OCI-LY7 (cell line): ENCODE measurements at regions not wholly inside any gene's neighbourhood (a gene's known extent, or its start where the extent isn't known, plus 50 kb on each side); places are given as distances from the start of the nearest gene placed in this dataset.
A peak's percentile ranks its signal among the peaks of the same experiment; 100 is the strongest.

ENCODE experiments used
- BruUV-seq: library from RNA; stranded (reverse); fragments of 400-500 nt; replicated peaks from 2 replicates; lab custom pipeline; 2021; lab: Mats Ljungman, UMichigan
- CTCF ChIA-PET: fragments of 300-600 bp; sonication (Branson Sonifier 250); formaldehyde crosslinking; loops from one replicate; lab custom pipeline; 2022; ENCODE audit warnings: antibody characterized with exemption; ENCODE audit not compliant: unreplicated experiment; lab: Charles Lee
- POLR2A ChIA-PET: fragments of 300-600 bp; sonication (Branson Sonifier 250); formaldehyde crosslinking; loops from one replicate; lab custom pipeline; 2022; ENCODE audit warnings: antibody characterized with exemption; lab: Charles Lee
- DNase-seq: peaks from one replicate; pipeline ENCODE4 v3.0.0-alpha.2; 2015; ENCODE audit warnings: low spot score
- H2AFZ ChIP-seq: fragments of 200-600 bp; sonication (generic), shearing (Covaris generic); 2 replicates; pipeline ENCODE4 v1.6.1; 2014; ENCODE audit warnings: mild to moderate bottlenecking, antibody characterized with exemption, low read length, moderate library complexity
- H3K27ac ChIP-seq: fragments of 200-600 bp; sonication (generic); 2 replicates; pipeline ENCODE4 v1.5.1; 2014; ENCODE audit warnings: mixed run types, low read depth, mild to moderate bottlenecking, moderate library complexity, low read length, inconsistent platforms; ENCODE audit not compliant: poor library complexity, severe bottlenecking
- H3K36me3 ChIP-seq: fragments of 200-600 bp; sonication (generic); 2 replicates; pipeline ENCODE4 v1.6.1; 2014; ENCODE audit warnings: mild to moderate bottlenecking, antibody characterized with exemption, low read length, moderate library complexity, mixed read lengths; ENCODE audit not compliant: insufficient read depth
- H3K4me1 ChIP-seq: fragments of 200-600 bp; sonication (generic); 2 replicates; pipeline ENCODE4 v1.5.1; 2014; ENCODE audit warnings: mild to moderate bottlenecking, low read length; ENCODE audit not compliant: insufficient read depth, poor library complexity, severe bottlenecking
- H3K4me2 ChIP-seq: fragments of 200-600 bp; sonication (generic); 2 replicates; pipeline ENCODE4 v1.6.1; 2014; ENCODE audit warnings: mild to moderate bottlenecking, low read length
- H3K4me3 ChIP-seq: fragments of 200-600 bp; sonication (generic); 2 replicates; pipeline ENCODE4 v1.5.1; 2014; ENCODE audit warnings: mild to moderate bottlenecking, low read depth, low read length; ENCODE audit not compliant: poor library complexity, severe bottlenecking
- H3K79me2 ChIP-seq: fragments of 200-600 bp; sonication (generic); 2 replicates; pipeline ENCODE4 v1.6.1; 2016; ENCODE audit warnings: low read depth, mild to moderate bottlenecking, low read length, moderate library complexity, mixed read lengths; ENCODE audit not compliant: insufficient read depth
- H3K9me2 ChIP-seq: fragments of 200-600 bp; sonication (generic); 2 replicates; pipeline ENCODE4 v1.6.1; 2016; ENCODE audit warnings: mild to moderate bottlenecking, low read length, mixed read lengths; ENCODE audit not compliant: insufficient read depth
- H3K9me3 ChIP-seq: fragments of 200-600 bp; sonication (generic); 2 replicates; pipeline ENCODE4 v1.6.1; 2014; ENCODE audit warnings: mild to moderate bottlenecking, mixed run types, low read length, mixed read lengths
- H4K20me1 ChIP-seq: fragments of 200-600 bp; sonication (generic); 2 replicates; pipeline ENCODE4 v1.6.1; 2014; ENCODE audit warnings: mild to moderate bottlenecking, antibody characterized with exemption, low read length, moderate library complexity, mixed read lengths; ENCODE audit not compliant: insufficient read depth
- CTCF ChIP-seq: fragments of 200-600 bp; sonication (generic); conservative IDR thresholded peaks from 2 replicates; pipeline ENCODE4 v1.5.1; 2014; ENCODE audit warnings: mild to moderate bottlenecking, antibody characterized with exemption, low read length, moderate library complexity, mixed read lengths
- EZH2phosphoT487 ChIP-seq: fragments of 200-600 bp; sonication (generic); IDR thresholded peaks from 2 replicates; pipeline ENCODE4 v1.6.1; 2018; ENCODE audit warnings: low read depth, borderline replicate concordance, mild to moderate bottlenecking, mixed run types, antibody characterized with exemption, low read length, moderate library complexity, mixed read lengths
- intact Hi-C: fragments of 100-400 bp; cut with micrococcal nuclease; formaldehyde crosslinking; loops from one replicate; pipeline ENCODE4 v1.10.0; 2022; ENCODE audit not compliant: unreplicated experiment

- H3K9me3 ChIP-seq, result no peaks in the 10 kb centered on the region
- H3K36me3 ChIP-seq, result no peaks in the 10 kb centered on the region
- TF ChIP-seq EZH2phosphoT487 (no peak), CTCF (peak; percentile 87)
- H3K4me3 ChIP-seq, result no peak overlapping the region
- no peaks in the 10 kb centered on the region for H3K4me1 ChIP-seq
- H3K4me2 ChIP-seq, result no peak overlapping the region
- intact Hi-C loops, result loop anchor here (5.0 kb wide), 1 partner anchor 571 kb away; no protein-coding TSS in a partner anchor
- H3K79me2 ChIP-seq, result no peaks in the 10 kb centered on the region
- DNase-seq, result peak; percentile 66
- no peak overlapping the region for H3K27ac ChIP-seq
- no peak overlapping the region for H2AFZ ChIP-seq
- ChIA-PET POLR2A (no interaction called here), CTCF (interaction anchor here (1.0 kb wide), 1 partner anchor 11 kb away, joined by 3 read pairs; no protein-coding TSS in a partner anchor)
- H4K20me1 ChIP-seq, result no peaks in the 10 kb centered on the region
- no TSS peak for BruUV-seq
- no peaks in the 10 kb centered on the region for H3K9me2 ChIP-seq
Measured at GRCh38 chr20:7285918-7286556, 518.6 kb downstream of the BMP2 start.

GRCh38 chr20:7291323-7291943 is 523.9 kb downstream of the BMP2 start:
- no peaks in the 10 kb centered on the region for H3K4me1 ChIP-seq
- H3K36me3 ChIP-seq, result no peaks in the 10 kb centered on the region
- H3K9me3 ChIP-seq, result no peaks in the 10 kb centered on the region
- BruUV-seq, result no TSS peak
- CTCF ChIA-PET, result no interaction called here
- no peak overlapping the region for H2AFZ ChIP-seq
- H3K27ac ChIP-seq, result no peak overlapping the region
- no peak overlapping the region for H3K4me2 ChIP-seq
- no peaks in the 10 kb centered on the region for H4K20me1 ChIP-seq
- H3K4me3 ChIP-seq, result no peak overlapping the region
- H3K9me2 ChIP-seq, result no peaks in the 10 kb centered on the region
- DNase-seq, result no peak
- POLR2A ChIA-PET, result no interaction called here
- H3K79me2 ChIP-seq, result no peaks in the 10 kb centered on the region
- TF ChIP-seq EZH2phosphoT487 (no peak), CTCF (no peak)
- intact Hi-C loops, result no loop called here

GRCh38 chr20:7291946-7292345 is 524.5 kb downstream of the BMP2 start:
- CTCF ChIA-PET, result no interaction called here

More at GRCh38 chr20:7291946-7292345, 524.5 kb downstream of the BMP2 start:
- Histone ChIP-seq H3K79me2 (no peaks in the 10 kb centered on the region), H3K4me3 (no peak overlapping the region), H3K36me3 (no peaks in the 10 kb centered on the region), H3K27ac (no peak overlapping the region), H3K4me1 (no peaks in the 10 kb centered on the region), H2AFZ (no peak overlapping the region), H4K20me1 (no peaks in the 10 kb centered on the region), H3K4me2 (no peak overlapping the region), H3K9me3 (no peaks in the 10 kb centered on the region), H3K9me2 (no peaks in the 10 kb centered on the region)
- no peak for TF ChIP-seq CTCF
- no peak for TF ChIP-seq EZH2phosphoT487
- POLR2A ChIA-PET, result no interaction called here
- no TSS peak for BruUV-seq
- no peak for DNase-seq
- intact Hi-C loops, result no loop called here
